KMS-11 (cell line): ENCODE measurements at regions not wholly inside any gene's neighbourhood (a gene's known extent, or its start where the extent isn't known, plus 50 kb on each side); places are given as distances from the start of the nearest gene placed in this dataset.

ENCODE experiments used
- H2AFZ ChIP-seq: fragments of 200-600 bp; sonication (generic); 2 replicates; pipeline ENCODE4 v1.6.1; 2016; ENCODE audit warnings: antibody characterized with exemption, mixed run types, low read depth
- H3K27ac ChIP-seq: fragments of 200-600 bp; sonication (generic); 2 replicates; pipeline ENCODE4 v1.6.1; 2016; ENCODE audit warnings: mild to moderate bottlenecking, mixed run types
- H3K27me3 ChIP-seq: fragments of 200-600 bp; sonication (generic); 2 replicates; pipeline ENCODE4 v1.6.1; 2017; ENCODE audit warnings: mild to moderate bottlenecking, low read depth, mixed run types, moderate library complexity; ENCODE audit not compliant: insufficient read depth
- H3K36me3 ChIP-seq: fragments of 200-600 bp; sonication (generic); 2 replicates; pipeline ENCODE4 v1.6.1; 2017; ENCODE audit warnings: mild to moderate bottlenecking, mixed run types; ENCODE audit not compliant: insufficient read depth
- H3K4me1 ChIP-seq: fragments of 200-600 bp; sonication (generic); 2 replicates; pipeline ENCODE4 v1.6.1; 2016; ENCODE audit warnings: mild to moderate bottlenecking, low read depth, mixed run types; ENCODE audit not compliant: poor library complexity, severe bottlenecking
- H3K4me2 ChIP-seq: fragments of 200-600 bp; sonication (generic); 2 replicates; pipeline ENCODE4 v1.7.0; 2016; ENCODE audit warnings: mild to moderate bottlenecking, mixed run types
- H3K4me3 ChIP-seq: fragments of 200-600 bp; sonication (generic); IDR thresholded peaks from 2 replicates; pipeline ENCODE4 v1.6.1; 2017; ENCODE audit warnings: low read depth, low read length, mixed read lengths; ENCODE audit not compliant: insufficient read depth
- H3K79me2 ChIP-seq: fragments of 200-600 bp; sonication (generic); 2 replicates; pipeline ENCODE4 v1.6.1; 2016; ENCODE audit warnings: low read depth, mixed run types; ENCODE audit not compliant: insufficient read depth
- H3K9ac ChIP-seq: fragments of 200-600 bp; sonication (generic); 2 replicates; pipeline ENCODE4 v1.6.1; 2016; ENCODE audit warnings: mild to moderate bottlenecking, mixed run types
- H4K20me1 ChIP-seq: fragments of 200-600 bp; sonication (generic); 2 replicates; pipeline ENCODE4 v1.6.1; 2016; ENCODE audit warnings: mild to moderate bottlenecking, mixed run types; ENCODE audit not compliant: insufficient read depth
- CTCF ChIP-seq: fragments of 200-600 bp; sonication (generic); conservative IDR thresholded peaks from 2 replicates; pipeline ENCODE4 v1.6.1; 2017; ENCODE audit warnings: low read depth, mild to moderate bottlenecking, antibody characterized with exemption, low read length, moderate library complexity, mixed read lengths

GRCh38 chr4:147195386-147195785 is 249.7 kb upstream of the TTC29 start:
- H3K9ac ChIP-seq = no peak overlapping the region
- H3K4me2 ChIP-seq = no peak overlapping the region
- no peaks in the 10 kb centered on the region for H3K27me3 ChIP-seq
- TF ChIP-seq CTCF = no peak
- no peaks in the 10 kb centered on the region for H3K36me3 ChIP-seq
- no peaks in the 10 kb centered on the region for H3K79me2 ChIP-seq
- H3K4me3 ChIP-seq = no peak overlapping the region
- no peak overlapping the region for H3K27ac ChIP-seq
- peaks cover 7% of the 10 kb centered on the region for H3K4me1 ChIP-seq
- no peaks in the 10 kb centered on the region for H4K20me1 ChIP-seq
- H2AFZ ChIP-seq = no peak overlapping the region

DNA sequence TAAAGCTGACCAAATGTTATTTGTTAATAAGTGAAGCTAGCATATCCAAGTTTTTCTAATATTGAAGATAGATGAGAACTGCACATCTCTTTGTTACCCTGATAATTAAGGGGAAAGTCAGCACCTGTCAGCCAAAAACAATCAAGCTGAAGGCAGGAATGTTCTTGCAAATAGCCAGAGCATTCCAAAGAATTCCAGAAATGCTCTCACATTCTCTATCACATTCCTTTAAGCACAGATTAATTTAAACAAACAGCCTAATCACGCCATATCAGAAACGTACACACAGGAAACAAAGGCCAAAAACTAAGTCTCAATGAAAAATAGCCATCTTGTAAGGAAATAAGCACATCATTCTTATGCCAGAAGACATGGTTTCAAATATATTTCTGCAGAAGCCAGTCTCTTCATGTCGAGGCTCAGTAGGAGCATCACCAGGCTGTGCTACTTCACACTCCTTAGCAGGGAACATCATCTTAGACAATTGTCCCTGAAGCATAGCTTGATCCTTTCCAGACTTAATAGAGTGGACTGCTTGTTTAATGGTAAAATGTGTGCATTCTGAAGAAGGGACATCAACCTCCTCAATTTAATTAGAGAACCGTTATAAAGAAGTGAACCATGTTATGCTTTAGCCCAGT is 252.9 kb upstream of the TTC29 start:
- H3K27me3 ChIP-seq = no peaks in the 10 kb centered on the region
- H2AFZ ChIP-seq = no peak overlapping the region
- H3K27ac ChIP-seq = no peak overlapping the region
- H3K9ac ChIP-seq = no peak overlapping the region
- H3K4me1 ChIP-seq = peaks cover 7% of the 10 kb centered on the region
- no peak for TF ChIP-seq CTCF
- no peak overlapping the region for H3K4me3 ChIP-seq
- H4K20me1 ChIP-seq = no peaks in the 10 kb centered on the region
- no peaks in the 10 kb centered on the region for H3K36me3 ChIP-seq
- H3K4me2 ChIP-seq = no peak overlapping the region
- no peaks in the 10 kb centered on the region for H3K79me2 ChIP-seq

- H3K27ac ChIP-seq = no peak overlapping the region
- no peaks in the 10 kb centered on the region for H3K79me2 ChIP-seq
- H3K9ac ChIP-seq = no peak overlapping the region
- H3K4me3 ChIP-seq = no peak overlapping the region
- H3K4me1 ChIP-seq = no peaks in the 10 kb centered on the region
- no peaks in the 10 kb centered on the region for H3K27me3 ChIP-seq
- no peaks in the 10 kb centered on the region for H4K20me1 ChIP-seq
- no peak overlapping the region for H2AFZ ChIP-seq
- H3K4me2 ChIP-seq = no peak overlapping the region
- no peaks in the 10 kb centered on the region for H3K36me3 ChIP-seq
- TF ChIP-seq CTCF = no peak
Observed at GRCh38 chr4:147201016-147201415, 255.4 kb upstream of the TTC29 start.

- H4K20me1 ChIP-seq = no peaks in the 10 kb centered on the region
- H3K4me3 ChIP-seq = no peak overlapping the region
- no peaks in the 10 kb centered on the region for H3K36me3 ChIP-seq
- no peak overlapping the region for H3K9ac ChIP-seq
- H2AFZ ChIP-seq = no peak overlapping the region
- H3K4me1 ChIP-seq = no peaks in the 10 kb centered on the region
- H3K79me2 ChIP-seq = no peaks in the 10 kb centered on the region
- TF ChIP-seq CTCF = no peak
- H3K4me2 ChIP-seq = no peak overlapping the region
- no peak overlapping the region for H3K27ac ChIP-seq
- H3K27me3 ChIP-seq = no peaks in the 10 kb centered on the region
Observed at GRCh38 chr4:147206807-147207206, 261.1 kb upstream of the TTC29 start.
